Nephron (organoid): ENCODE measurements at regions not wholly inside any gene's neighbourhood (a gene's known extent, or its start where the extent isn't known, plus 50 kb on each side); places are given as distances from the start of the nearest gene placed in this dataset.
"Not testable (repeated sequence)": the region's sequence is repeated elsewhere in the genome, so short reads cannot be mapped to it uniquely, and the experiment has no call there.

Experiments used
- H3K27ac Mint-ChIP-seq, 3 experiments: 2 replicates each; pipeline ENCODE4 v1.8.0; 2020; ENCODE audit warnings: mixed read lengths in 3 of 3, mild to moderate bottlenecking in 2 of 3, moderate library complexity in 1 of 3
- H3K27me3 Mint-ChIP-seq: 2 replicates; pipeline ENCODE4 v1.8.0; 2021; ENCODE audit warnings: low read depth, mild to moderate bottlenecking, moderate library complexity, mixed read lengths
- H3K36me3 Mint-ChIP-seq: 2 replicates; pipeline ENCODE4 v1.8.0; 2020; ENCODE audit warnings: low read depth, mixed read lengths
- H3K4me1 Mint-ChIP-seq: 2 replicates; pipeline ENCODE4 v1.8.0; 2020; ENCODE audit warnings: mixed read lengths
- H3K4me3 Mint-ChIP-seq, 3 experiments: 2 replicates each; pipeline ENCODE4 v1.8.0; 2020; ENCODE audit warnings: mild to moderate bottlenecking in 3 of 3, mixed read lengths in 3 of 3, moderate library complexity in 2 of 3
- H3K9me3 Mint-ChIP-seq: 2 replicates; pipeline ENCODE4 v1.8.0; 2020; ENCODE audit warnings: mixed read lengths
- TF ChIP-seq, protein P1 (sequence below), 3 experiments: fragments of 200-600 bp; sonication (generic); IDR thresholded peaks; one replicate each; pipeline ENCODE4 v1.5.0; 2021; ENCODE audit warnings: antibody characterized with exemption in 3 of 3; ENCODE audit not compliant: unreplicated experiment in 3 of 3

GRCh38 chr2:157004789-157005188, 252.7 kb upstream of the GALNT5 start:
- Mint-ChIP-seq H3K9me3 (peaks cover 5% of the 10 kb centered on the region), H3K4me3 (no peak overlapping the region), H3K36me3 (no peaks in the 10 kb centered on the region), H3K27me3 (no peaks in the 10 kb centered on the region), H3K27ac (no peak overlapping the region), H3K4me1 (no peaks in the 10 kb centered on the region)
- TF ChIP-seq, protein P1, sequence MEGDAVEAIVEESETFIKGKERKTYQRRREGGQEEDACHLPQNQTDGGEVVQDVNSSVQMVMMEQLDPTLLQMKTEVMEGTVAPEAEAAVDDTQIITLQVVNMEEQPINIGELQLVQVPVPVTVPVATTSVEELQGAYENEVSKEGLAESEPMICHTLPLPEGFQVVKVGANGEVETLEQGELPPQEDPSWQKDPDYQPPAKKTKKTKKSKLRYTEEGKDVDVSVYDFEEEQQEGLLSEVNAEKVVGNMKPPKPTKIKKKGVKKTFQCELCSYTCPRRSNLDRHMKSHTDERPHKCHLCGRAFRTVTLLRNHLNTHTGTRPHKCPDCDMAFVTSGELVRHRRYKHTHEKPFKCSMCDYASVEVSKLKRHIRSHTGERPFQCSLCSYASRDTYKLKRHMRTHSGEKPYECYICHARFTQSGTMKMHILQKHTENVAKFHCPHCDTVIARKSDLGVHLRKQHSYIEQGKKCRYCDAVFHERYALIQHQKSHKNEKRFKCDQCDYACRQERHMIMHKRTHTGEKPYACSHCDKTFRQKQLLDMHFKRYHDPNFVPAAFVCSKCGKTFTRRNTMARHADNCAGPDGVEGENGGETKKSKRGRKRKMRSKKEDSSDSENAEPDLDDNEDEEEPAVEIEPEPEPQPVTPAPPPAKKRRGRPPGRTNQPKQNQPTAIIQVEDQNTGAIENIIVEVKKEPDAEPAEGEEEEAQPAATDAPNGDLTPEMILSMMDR (IDR thresholded peaks at IDR 0.05; ENCODE audit: unreplicated experiment in 3 of 3), result no peak

- H3K27ac Mint-ChIP-seq, result no peak overlapping the region
- no peaks in the 10 kb centered on the region for H3K4me1 Mint-ChIP-seq
- TF ChIP-seq, protein P1 (IDR thresholded peaks at IDR 0.05; ENCODE audit: unreplicated experiment in 3 of 3), result no peak
- no peaks in the 10 kb centered on the region for H3K27me3 Mint-ChIP-seq
- H3K36me3 Mint-ChIP-seq, result no peaks in the 10 kb centered on the region
- H3K4me3 Mint-ChIP-seq, result no peak overlapping the region
- H3K9me3 Mint-ChIP-seq, result no peaks in the 10 kb centered on the region
These were observed 242.4 kb upstream of the GALNT5 start for GRCh38 chr2:157015015-157015575.

- H3K4me3 Mint-ChIP-seq, result not testable (repeated sequence)
- peaks cover 10% of the 10 kb centered on the region for H3K9me3 Mint-ChIP-seq
These were observed 234.2 kb upstream of the GALNT5 start for GRCh38 chr2:157023264-157023663.

DNA sequence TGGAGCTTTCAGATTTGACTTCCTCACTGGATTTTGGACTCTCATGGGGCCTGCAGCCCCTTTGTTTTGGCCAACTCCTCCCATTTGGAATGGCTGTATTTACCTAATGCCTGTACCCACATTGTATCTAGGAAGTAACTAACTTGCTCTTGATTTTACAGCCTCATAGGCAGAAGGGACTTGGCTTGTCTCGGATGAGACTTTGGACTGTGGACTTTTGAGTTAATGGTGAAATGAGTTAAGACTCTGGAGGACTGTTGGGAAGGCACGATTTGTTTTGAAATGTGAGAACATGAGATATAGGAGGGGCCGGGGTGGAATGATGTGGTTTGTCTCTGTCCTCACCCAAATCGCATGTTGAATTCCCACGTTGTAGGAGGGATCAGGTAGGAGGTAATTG, 233.4 kb upstream of the GALNT5 start:
- no peaks in the 10 kb centered on the region for H3K4me1 Mint-ChIP-seq
- H3K36me3 Mint-ChIP-seq, result no peaks in the 10 kb centered on the region
- peaks cover 10% of the 10 kb centered on the region for H3K9me3 Mint-ChIP-seq
- no peak overlapping the region for H3K4me3 Mint-ChIP-seq
- no peak overlapping the region for H3K27ac Mint-ChIP-seq
- TF ChIP-seq, protein P1 (IDR thresholded peaks at IDR 0.05; ENCODE audit: unreplicated experiment in 3 of 3), result no peak
- H3K27me3 Mint-ChIP-seq, result no peaks in the 10 kb centered on the region

More at GRCh38 chr2:157023264-157023663, 234.2 kb upstream of the GALNT5 start:
- not testable (repeated sequence) for H3K4me1 Mint-ChIP-seq, H3K27me3 Mint-ChIP-seq, H3K36me3 Mint-ChIP-seq, H3K27ac Mint-ChIP-seq

DNA sequence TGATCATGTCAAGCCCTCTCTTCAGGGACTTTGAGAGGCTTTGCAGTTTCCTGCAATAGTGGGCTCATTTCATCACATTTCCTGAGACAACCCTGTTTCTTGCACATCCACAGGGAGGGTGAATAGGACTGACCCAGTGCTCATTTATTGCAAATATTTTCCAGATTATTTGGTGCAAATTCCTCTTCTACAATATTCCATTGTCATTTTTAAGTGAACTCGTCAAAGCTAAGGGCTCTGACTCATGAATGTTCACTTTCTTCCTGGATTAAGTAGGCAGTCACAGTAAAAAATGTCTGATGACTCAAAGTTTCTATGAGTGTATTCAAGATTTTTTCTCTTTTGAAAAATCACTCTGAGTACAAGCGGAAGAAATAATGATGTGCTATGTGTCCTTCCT, 225.5 kb upstream of the GALNT5 start:
- Mint-ChIP-seq H3K4me1 (no peaks in the 10 kb centered on the region), H3K36me3 (no peaks in the 10 kb centered on the region), H3K9me3 (no peaks in the 10 kb centered on the region), H3K27ac (no peak overlapping the region), H3K4me3 (no peak overlapping the region), H3K27me3 (no peaks in the 10 kb centered on the region)
- TF ChIP-seq, protein P1 (IDR thresholded peaks at IDR 0.05; ENCODE audit: unreplicated experiment in 3 of 3), result no peak

GRCh38 chr2:157036726-157037125, 220.8 kb upstream of the GALNT5 start:
- Mint-ChIP-seq H3K27me3 (no peaks in the 10 kb centered on the region), H3K4me3 (no peak overlapping the region), H3K9me3 (no peaks in the 10 kb centered on the region), H3K27ac (no peak overlapping the region), H3K4me1 (no peaks in the 10 kb centered on the region), H3K36me3 (no peaks in the 10 kb centered on the region)
- TF ChIP-seq, protein P1 (IDR thresholded peaks at IDR 0.05; ENCODE audit: unreplicated experiment in 3 of 3), result no peak
